ENCODE measurements at regions not wholly inside any gene's neighbourhood (a gene's known extent, or its start where the extent isn't known, plus 50 kb on each side); places are given as distances from the start of the nearest gene placed in this dataset.

DNA sequence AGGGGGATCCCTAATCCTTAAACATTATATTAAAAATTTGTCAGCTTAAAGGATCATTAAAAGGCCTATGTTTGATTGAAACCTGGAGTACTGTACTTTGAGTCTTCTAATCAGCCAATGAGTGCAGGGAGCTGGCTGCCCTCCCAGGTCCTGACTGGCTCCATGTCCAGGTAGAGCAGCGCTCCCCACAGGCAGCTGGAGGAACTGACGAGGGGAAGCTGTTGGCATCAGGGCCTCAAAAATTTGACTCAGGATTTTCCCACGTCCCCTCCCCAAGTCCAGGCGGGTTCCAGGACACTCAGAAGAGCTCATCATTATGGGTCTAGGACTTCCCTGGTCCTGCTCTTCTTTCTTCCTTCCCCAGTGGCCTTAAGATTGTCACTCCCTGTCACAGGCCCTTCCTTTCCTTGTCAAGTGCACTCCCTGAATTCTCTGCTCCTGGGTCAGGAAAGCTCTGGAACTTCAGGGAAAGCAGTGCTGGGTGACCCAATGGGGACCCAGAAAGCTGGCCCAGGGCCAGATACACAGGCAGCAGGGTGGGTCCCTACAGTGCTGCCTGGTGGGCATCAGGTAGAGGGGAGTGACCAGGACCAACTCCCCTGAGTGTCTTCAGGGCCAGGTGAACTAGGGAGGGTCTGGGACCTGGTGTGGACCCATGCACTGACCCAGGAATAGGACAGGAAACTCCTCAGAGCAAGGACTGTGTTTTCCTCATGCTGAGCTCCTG, 65.5 kb downstream of the GGTLC2 start:
- TF ChIP-seq, protein P1, sequence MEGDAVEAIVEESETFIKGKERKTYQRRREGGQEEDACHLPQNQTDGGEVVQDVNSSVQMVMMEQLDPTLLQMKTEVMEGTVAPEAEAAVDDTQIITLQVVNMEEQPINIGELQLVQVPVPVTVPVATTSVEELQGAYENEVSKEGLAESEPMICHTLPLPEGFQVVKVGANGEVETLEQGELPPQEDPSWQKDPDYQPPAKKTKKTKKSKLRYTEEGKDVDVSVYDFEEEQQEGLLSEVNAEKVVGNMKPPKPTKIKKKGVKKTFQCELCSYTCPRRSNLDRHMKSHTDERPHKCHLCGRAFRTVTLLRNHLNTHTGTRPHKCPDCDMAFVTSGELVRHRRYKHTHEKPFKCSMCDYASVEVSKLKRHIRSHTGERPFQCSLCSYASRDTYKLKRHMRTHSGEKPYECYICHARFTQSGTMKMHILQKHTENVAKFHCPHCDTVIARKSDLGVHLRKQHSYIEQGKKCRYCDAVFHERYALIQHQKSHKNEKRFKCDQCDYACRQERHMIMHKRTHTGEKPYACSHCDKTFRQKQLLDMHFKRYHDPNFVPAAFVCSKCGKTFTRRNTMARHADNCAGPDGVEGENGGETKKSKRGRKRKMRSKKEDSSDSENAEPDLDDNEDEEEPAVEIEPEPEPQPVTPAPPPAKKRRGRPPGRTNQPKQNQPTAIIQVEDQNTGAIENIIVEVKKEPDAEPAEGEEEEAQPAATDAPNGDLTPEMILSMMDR (IDR thresholded peaks at IDR 0.05; ENCODE audit: poor library complexity, severe bottlenecking) = no peak
- no peak for TF ChIP-seq EZH2 (IDR thresholded peaks at IDR 0.05; ENCODE audit: borderline replicate concordance, insufficient read depth, low read length, poor library complexity, severe bottlenecking)
- TF ChIP-seq POLR2AphosphoS5 (IDR thresholded peaks at IDR 0.05) = no peak
- TF ChIP-seq TAF1 (IDR thresholded peaks at IDR 0.05; ENCODE audit: low read depth) = no peak
- TF ChIP-seq SMC3 (conservative IDR thresholded peaks at IDR 0.05; ENCODE audit: poor library complexity) = no peak
- TF ChIP-seq, protein P2, sequence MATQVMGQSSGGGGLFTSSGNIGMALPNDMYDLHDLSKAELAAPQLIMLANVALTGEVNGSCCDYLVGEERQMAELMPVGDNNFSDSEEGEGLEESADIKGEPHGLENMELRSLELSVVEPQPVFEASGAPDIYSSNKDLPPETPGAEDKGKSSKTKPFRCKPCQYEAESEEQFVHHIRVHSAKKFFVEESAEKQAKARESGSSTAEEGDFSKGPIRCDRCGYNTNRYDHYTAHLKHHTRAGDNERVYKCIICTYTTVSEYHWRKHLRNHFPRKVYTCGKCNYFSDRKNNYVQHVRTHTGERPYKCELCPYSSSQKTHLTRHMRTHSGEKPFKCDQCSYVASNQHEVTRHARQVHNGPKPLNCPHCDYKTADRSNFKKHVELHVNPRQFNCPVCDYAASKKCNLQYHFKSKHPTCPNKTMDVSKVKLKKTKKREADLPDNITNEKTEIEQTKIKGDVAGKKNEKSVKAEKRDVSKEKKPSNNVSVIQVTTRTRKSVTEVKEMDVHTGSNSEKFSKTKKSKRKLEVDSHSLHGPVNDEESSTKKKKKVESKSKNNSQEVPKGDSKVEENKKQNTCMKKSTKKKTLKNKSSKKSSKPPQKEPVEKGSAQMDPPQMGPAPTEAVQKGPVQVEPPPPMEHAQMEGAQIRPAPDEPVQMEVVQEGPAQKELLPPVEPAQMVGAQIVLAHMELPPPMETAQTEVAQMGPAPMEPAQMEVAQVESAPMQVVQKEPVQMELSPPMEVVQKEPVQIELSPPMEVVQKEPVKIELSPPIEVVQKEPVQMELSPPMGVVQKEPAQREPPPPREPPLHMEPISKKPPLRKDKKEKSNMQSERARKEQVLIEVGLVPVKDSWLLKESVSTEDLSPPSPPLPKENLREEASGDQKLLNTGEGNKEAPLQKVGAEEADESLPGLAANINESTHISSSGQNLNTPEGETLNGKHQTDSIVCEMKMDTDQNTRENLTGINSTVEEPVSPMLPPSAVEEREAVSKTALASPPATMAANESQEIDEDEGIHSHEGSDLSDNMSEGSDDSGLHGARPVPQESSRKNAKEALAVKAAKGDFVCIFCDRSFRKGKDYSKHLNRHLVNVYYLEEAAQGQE (IDR thresholded peaks at IDR 0.05; ENCODE audit: borderline replicate concordance) = no peak
- no peak for TF ChIP-seq EP300 (conservative IDR thresholded peaks at IDR 0.05; ENCODE audit: poor library complexity, severe bottlenecking)
- TF ChIP-seq MXI1 (conservative IDR thresholded peaks at IDR 0.05; ENCODE audit: poor library complexity, severe bottlenecking) = no peak

Measured in neural cell (in vitro differentiated cells).